HepG2 (cell line): ENCODE measurements at regions not wholly inside any gene's neighbourhood (a gene's known extent, or its start where the extent isn't known, plus 50 kb on each side); places are given as distances from the start of the nearest gene placed in this dataset.
"Not testable (repeated sequence)": the region's sequence is repeated elsewhere in the genome, so short reads cannot be mapped to it uniquely, and the experiment has no call there.

Experiments used
- ATAC-seq: fragments of 200-7000 bp; cut with Tn5 transposase; 3 replicates; pipeline ENCODE4 v1.9.1; 2020; ENCODE audit warnings: mild to moderate bottlenecking, moderate library complexity
- BruUV-seq: library from RNA; stranded (reverse); fragments of 400-500 nt; replicated peaks from 2 replicates; lab custom pipeline; 2021; lab: Mats Ljungman, UMichigan
- CTCF ChIA-PET: fragments of 300-600 bp; formaldehyde crosslinking; extraction: SDS; loops from one replicate; lab custom pipeline; 2021; ENCODE audit warnings: low total read pairs, inconsistent platforms, low intra/inter-chr PET ratio; lab: Yijun Ruan, JAX
- POLR2A ChIA-PET: fragments of 350-600 bp; sonication (Branson Sonifier 250); formaldehyde crosslinking; loops from one replicate; lab custom pipeline; 2020; ENCODE audit warnings: antibody characterized with exemption, inconsistent platforms; lab: Yijun Ruan, JAX
- DNase-seq: peaks from one replicate; pipeline ENCODE4 v3.0.0-alpha.2; 2015; ENCODE audit warnings: low spot score
- FAIRE-seq: peaks from 3 replicates; lab custom pipeline; 2011; peaks lifted over from hg19 to GRCh38; lab: Jason Lieb, UNC
- H2AFZ ChIP-seq: one replicate; pipeline ENCODE4 v1.6.1; 2011; ENCODE audit warnings: low read length, inconsistent platforms
- H3K27ac ChIP-seq: fragments of 300-600 bp; 3 replicates; pipeline ENCODE4 v1.8.0; 2011; ENCODE audit warnings: mixed run types, mild to moderate bottlenecking, mixed read lengths, low read length, inconsistent platforms; ENCODE audit not compliant: insufficient read depth; ENCODE audit errors: extremely low read length
- H3K27me3 ChIP-seq, 2 experiments: fragments of 200-600 bp in 1 of 2; 2 replicates in 1 of 2; 3 replicates in 1 of 2; pipeline versions ENCODE4 v1.6.0 to v1.8.0; 2011; ENCODE audit warnings: low read length in 2 of 2, mild to moderate bottlenecking in 2 of 2, moderate library complexity in 2 of 2, inconsistent platforms in 1 of 2; ENCODE audit not compliant: insufficient read depth in 2 of 2, control insufficient read depth in 1 of 2
- H3K36me3 ChIP-seq, 2 experiments: fragments of 200-600 bp in 1 of 2; replicated peaks in 1 of 2; 2 replicates in 1 of 2; 3 replicates in 1 of 2; pipeline versions ENCODE4 v1.5.1 to v1.8.0; 2011; ENCODE audit warnings: low read length in 2 of 2, inconsistent platforms in 1 of 2; ENCODE audit not compliant: insufficient read depth in 2 of 2, control insufficient read depth in 1 of 2
- H3K4me1 ChIP-seq: 2 replicates; pipeline ENCODE4 v1.5.1; 2012; ENCODE audit warnings: low read length, inconsistent platforms; ENCODE audit not compliant: insufficient read depth
- H3K4me2 ChIP-seq: 2 replicates; pipeline ENCODE4 v1.6.0; 2011; ENCODE audit warnings: low read depth, low read length, inconsistent platforms
- H3K4me3 ChIP-seq, 3 experiments: fragments of 200-600 bp in 1 of 3; sonication (generic), shearing (Covaris generic) in 1 of 3; replicated peaks in 1 of 3; 2 replicates each; pipeline ENCODE4 v1.5.1; 2011 to 2016; ENCODE audit warnings: low read length in 3 of 3, inconsistent platforms in 2 of 3, low read depth in 2 of 3, mild to moderate bottlenecking in 2 of 3, control low read depth in 1 of 3, mixed read lengths in 1 of 3; ENCODE audit not compliant: insufficient read depth in 1 of 3
- H3K79me2 ChIP-seq: one replicate; pipeline ENCODE4 v1.6.1; 2011; ENCODE audit warnings: low read length, inconsistent platforms; ENCODE audit not compliant: insufficient read depth
- H3K9ac ChIP-seq: 2 replicates; pipeline ENCODE4 v1.6.0; 2011; ENCODE audit warnings: mild to moderate bottlenecking, low read depth, low read length, inconsistent platforms; ENCODE audit not compliant: insufficient read depth
- H3K9me3 ChIP-seq: 2 replicates; pipeline ENCODE4 v1.5.1; 2012; ENCODE audit warnings: mild to moderate bottlenecking, low read length
- H4K20me1 ChIP-seq: 2 replicates; pipeline ENCODE4 v1.6.0; 2011; ENCODE audit warnings: inconsistent platforms, mild to moderate bottlenecking, low read length, moderate library complexity; ENCODE audit not compliant: insufficient read depth
- WGBS: methylation state at CpG from one replicate; pipeline ENCODE4 v1.1.6; 2017; ENCODE audit warnings: low lambda C conversion rate; 5-methylcytosine and 5-hydroxymethylcytosine counted together
- in situ Hi-C: cut with HindIII; loops from 2 replicates; pipeline ENCODE4 v1.10.0; 2017; ENCODE audit warnings: low pct_unique_long_range_greater_than_20kb; ENCODE audit not compliant: extremely low pct_ligation_motif_present
- intact Hi-C: fragments of 100-400 bp; cut with micrococcal nuclease; formaldehyde crosslinking; loops from one replicate; pipeline ENCODE4 v1.10.0; 2022; ENCODE audit not compliant: unreplicated experiment

GRCh38 chr2:91509276-91509675, 2817.8 kb downstream of the RPIA start:
- DNase-seq, H3K9me3 ChIP-seq, H2AFZ ChIP-seq, H3K4me3 ChIP-seq, ATAC-seq, H3K4me1 ChIP-seq, H3K36me3 ChIP-seq, H4K20me1 ChIP-seq, FAIRE-seq, CTCF ChIA-PET, H3K79me2 ChIP-seq, H3K27ac ChIP-seq, in situ Hi-C loops, H3K9ac ChIP-seq, POLR2A ChIA-PET, H3K4me2 ChIP-seq, intact Hi-C loops, BruUV-seq, H3K27me3 ChIP-seq: not testable (repeated sequence)
- WGBS: 0% methylated on average over 3 of the region's 4 CpGs

DNA sequence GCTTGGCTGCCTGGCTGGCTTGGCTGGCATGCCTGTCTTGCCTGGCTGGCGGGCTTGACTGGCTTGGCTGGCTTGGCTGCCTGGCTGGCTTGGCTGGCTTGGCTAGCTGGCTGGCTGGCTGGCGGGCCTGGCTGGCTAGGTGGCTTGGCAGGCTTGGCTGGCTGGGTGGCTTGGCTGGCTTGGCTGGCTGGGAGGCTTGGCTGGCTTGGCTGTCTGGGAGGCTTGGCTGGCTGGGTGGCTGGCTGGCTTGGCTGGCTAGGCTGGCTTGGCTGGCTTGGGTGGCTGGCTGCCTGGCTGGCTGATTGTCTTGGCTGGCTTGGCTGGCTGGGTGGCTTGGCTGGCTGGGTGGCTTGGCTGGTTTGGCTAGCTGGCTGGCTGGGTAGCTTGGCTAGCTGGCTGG, 2819.7 kb downstream of the RPIA start:
- in situ Hi-C loops, CTCF ChIA-PET: not testable (repeated sequence)

DNA sequence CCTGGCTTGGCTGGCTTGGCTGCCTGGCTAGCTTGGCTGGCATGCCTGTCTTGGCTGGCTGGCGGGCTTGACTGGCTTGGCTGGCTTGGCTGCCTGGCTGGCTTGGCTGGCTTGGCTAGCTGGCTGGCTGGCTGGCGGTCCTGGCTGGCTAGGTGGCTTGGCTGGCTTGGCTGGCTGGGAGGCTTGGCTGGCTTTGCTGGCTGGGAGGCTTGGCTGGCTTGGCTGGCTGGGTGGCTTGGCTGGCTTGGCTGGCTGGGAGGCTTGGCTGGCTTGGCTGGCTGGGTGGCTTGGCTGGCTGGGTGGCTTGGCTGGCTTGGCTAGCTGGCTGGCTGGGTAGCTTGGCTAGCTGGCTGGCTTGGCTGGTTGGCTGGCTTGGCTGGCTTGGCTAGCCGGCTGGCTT, 2824.5 kb downstream of the RPIA start:
- H3K27me3 ChIP-seq, ATAC-seq, H4K20me1 ChIP-seq, H3K4me3 ChIP-seq, intact Hi-C loops, H3K79me2 ChIP-seq, CTCF ChIA-PET, H3K36me3 ChIP-seq, H3K27ac ChIP-seq, H3K9ac ChIP-seq, FAIRE-seq, H3K9me3 ChIP-seq, BruUV-seq, in situ Hi-C loops, H2AFZ ChIP-seq, H3K4me2 ChIP-seq, DNase-seq, H3K4me1 ChIP-seq, POLR2A ChIA-PET: not testable (repeated sequence)
- WGBS: 8% methylated on average over 1 of the region's 3 CpGs

More for the DNA sequence above, 2819.7 kb downstream of the RPIA start:
- WGBS: 17% methylated on average over 1 of the region's 2 CpGs
- H3K36me3 ChIP-seq, ATAC-seq, FAIRE-seq, H3K27me3 ChIP-seq, H3K4me2 ChIP-seq, H3K4me1 ChIP-seq, H4K20me1 ChIP-seq, H3K4me3 ChIP-seq, H3K79me2 ChIP-seq, DNase-seq, intact Hi-C loops, POLR2A ChIA-PET, H3K9ac ChIP-seq, BruUV-seq, H2AFZ ChIP-seq, H3K27ac ChIP-seq, H3K9me3 ChIP-seq: not testable (repeated sequence)

GRCh38 chr2:91516669-91517068, 2825.2 kb downstream of the RPIA start:
- H3K9me3 ChIP-seq, H3K9ac ChIP-seq, ATAC-seq, H2AFZ ChIP-seq, CTCF ChIA-PET, H3K79me2 ChIP-seq, in situ Hi-C loops, FAIRE-seq, H4K20me1 ChIP-seq, H3K36me3 ChIP-seq, DNase-seq, intact Hi-C loops, BruUV-seq, H3K27ac ChIP-seq, H3K27me3 ChIP-seq, POLR2A ChIA-PET, H3K4me1 ChIP-seq, H3K4me2 ChIP-seq, H3K4me3 ChIP-seq: not testable (repeated sequence)
- 0% methylated on average over 2 of the region's 6 CpGs for WGBS
